GM20000 (cell line): ENCODE measurements at regions not wholly inside any gene's neighbourhood (a gene's known extent, or its start where the extent isn't known, plus 50 kb on each side); places are given as distances from the start of the nearest gene placed in this dataset.
A peak's percentile ranks its signal among the peaks of the same experiment; 100 is the strongest.

ENCODE experiments used
- DNase-seq: peaks from one replicate; pipeline ENCODE4 v3.0.0; 2012; ENCODE audit warnings: low spot score
- TF ChIP-seq, protein P1 (sequence below): IDR thresholded peaks from 2 replicates; pipeline ENCODE4 v1.5.1; 2012; ENCODE audit warnings: mild to moderate bottlenecking, control low read depth; ENCODE audit errors: extremely low read depth, missing control alignments

DNA sequence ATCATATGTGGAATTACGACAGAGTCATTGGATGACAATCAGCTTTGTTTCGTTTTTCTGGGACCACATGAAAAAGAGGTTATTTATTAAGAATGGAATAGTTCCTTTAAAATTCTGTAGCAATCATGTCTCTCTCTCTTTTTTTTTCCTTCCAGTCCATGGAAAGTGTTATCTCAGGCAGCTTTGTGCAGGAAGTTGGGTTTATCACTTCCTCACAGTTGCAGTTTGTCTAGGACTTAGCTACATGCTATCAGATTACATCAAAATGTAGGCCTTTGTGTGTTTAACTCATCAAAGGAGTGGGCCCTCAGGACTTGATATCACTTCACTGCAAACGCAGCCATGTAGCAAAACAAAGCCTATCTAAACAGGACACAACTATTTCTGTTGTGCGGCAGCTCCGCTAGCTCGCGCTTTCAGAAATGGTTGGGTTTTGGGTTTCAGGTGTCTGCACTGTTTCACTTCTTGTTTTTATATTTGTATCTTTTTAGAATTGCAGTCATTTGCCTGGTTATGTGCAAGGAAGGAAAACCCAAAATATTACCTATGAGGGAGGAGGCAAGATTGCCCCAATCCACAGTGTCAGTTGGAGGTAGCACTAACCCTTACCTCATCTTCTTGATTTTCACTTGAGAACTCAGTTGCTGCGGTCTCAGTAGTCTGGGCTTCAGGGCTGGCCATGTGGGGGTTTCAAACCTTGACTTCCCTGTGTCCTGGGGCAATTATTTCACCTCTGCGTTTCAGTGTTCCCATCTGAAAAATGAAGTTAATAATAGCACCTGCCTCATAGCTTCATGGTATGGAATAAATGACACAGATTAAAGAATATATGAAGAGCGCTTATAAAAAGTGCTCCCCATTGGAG, 66.7 kb downstream of the HHEX start:
- TF ChIP-seq, protein P1, sequence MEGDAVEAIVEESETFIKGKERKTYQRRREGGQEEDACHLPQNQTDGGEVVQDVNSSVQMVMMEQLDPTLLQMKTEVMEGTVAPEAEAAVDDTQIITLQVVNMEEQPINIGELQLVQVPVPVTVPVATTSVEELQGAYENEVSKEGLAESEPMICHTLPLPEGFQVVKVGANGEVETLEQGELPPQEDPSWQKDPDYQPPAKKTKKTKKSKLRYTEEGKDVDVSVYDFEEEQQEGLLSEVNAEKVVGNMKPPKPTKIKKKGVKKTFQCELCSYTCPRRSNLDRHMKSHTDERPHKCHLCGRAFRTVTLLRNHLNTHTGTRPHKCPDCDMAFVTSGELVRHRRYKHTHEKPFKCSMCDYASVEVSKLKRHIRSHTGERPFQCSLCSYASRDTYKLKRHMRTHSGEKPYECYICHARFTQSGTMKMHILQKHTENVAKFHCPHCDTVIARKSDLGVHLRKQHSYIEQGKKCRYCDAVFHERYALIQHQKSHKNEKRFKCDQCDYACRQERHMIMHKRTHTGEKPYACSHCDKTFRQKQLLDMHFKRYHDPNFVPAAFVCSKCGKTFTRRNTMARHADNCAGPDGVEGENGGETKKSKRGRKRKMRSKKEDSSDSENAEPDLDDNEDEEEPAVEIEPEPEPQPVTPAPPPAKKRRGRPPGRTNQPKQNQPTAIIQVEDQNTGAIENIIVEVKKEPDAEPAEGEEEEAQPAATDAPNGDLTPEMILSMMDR = no peak
- DNase-seq = peak; percentile 71

DNA sequence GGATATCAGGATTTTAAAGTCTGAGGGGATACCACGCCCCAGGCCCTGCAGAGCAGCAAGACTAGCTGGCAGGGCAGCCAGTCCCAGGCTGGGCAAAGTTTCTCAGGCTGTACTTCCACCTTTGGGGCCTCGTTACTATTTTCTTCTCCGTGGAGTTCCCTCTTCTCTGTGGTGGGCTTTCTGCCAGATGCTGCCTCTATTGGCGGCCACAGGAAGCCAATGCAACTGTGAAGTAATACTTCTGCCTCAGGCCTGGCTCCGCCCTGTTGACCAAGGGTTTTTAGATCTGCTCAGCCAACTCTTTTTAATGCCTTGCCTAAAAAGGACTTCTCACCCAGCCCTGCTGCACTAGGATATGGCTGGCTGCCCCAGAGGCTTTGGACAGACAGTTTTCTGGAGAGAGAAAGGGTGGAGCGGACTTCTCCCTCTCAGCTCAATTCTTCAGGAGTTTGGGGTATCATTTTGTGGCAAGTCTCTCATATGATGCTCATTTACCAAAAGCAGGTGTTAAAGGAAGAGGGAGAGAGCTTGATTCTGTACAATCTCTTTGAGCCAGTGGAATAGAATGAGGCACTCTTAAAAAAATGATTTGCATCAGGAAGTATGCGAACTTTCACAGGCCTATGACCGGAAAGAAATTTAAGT, 67.4 kb downstream of the HHEX start:
- TF ChIP-seq, protein P1 = no peak

DNA sequence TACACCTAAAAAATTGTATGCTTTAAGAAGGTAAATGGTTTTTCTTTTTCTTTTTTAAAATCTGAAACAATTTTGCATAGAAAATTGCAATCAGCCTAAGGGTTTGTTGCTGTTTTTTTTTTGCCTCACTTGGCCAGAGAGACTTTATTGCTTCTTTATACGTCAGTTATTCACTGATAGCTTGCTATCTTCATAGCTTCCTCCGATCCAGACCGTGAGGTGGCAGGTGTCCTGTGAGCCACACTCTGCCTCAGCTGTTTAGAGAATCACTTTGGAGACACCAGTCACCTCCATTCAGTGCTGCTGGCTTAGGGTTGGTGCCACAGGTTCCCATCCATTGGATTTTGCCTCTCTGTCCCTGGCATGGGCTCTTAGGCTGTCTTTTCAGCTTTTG, 68.0 kb downstream of the HHEX start:
- no peak for DNase-seq

More for the DNA sequence above, 67.4 kb downstream of the HHEX start:
- peak; percentile 73 for DNase-seq

DNA sequence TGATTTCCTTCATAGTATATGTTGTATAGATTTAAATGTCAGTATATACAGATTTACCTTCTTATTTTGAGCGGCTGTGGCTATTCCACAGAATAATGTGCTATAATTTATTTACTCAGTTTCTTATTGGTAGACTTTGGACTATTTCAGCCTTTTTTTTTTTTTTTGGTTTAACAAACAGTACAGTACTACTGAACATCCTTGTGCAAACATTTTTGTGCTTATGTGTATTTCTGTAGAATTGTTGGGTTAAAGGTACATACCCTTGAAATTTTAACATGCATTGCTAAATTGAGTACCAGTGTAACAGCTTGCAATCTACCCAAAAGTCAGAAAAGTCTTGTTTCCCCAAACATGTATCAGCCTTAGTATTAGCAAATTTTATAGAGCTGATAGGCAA, 68.8 kb downstream of the HHEX start:
- TF ChIP-seq, protein P1 = no peak

More for the DNA sequence above, 68.0 kb downstream of the HHEX start:
- TF ChIP-seq, protein P1 = no peak

DNA sequence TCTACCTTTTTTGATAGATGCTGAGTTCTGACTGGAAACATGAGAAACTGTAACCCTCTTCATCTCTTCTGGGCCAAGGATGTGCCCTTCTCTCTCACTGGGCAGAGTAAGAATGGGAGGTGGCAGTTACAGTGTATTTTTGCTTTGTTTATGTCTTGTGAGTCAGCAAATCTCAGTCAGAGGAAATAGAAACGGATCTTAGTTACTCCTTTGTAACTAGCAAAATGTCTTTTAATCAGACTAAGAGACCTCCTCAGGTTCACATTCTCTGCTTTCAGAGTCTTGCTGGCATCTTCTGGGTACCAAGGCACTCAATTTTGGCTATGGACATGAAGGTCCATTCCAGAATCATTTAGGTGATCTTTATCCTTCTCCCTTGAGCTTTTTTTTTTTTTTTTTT, 70.9 kb downstream of the HHEX start:
- TF ChIP-seq, protein P1 = no peak
- no peak for DNase-seq

More for the DNA sequence above, 68.8 kb downstream of the HHEX start:
- no peak for DNase-seq

DNA sequence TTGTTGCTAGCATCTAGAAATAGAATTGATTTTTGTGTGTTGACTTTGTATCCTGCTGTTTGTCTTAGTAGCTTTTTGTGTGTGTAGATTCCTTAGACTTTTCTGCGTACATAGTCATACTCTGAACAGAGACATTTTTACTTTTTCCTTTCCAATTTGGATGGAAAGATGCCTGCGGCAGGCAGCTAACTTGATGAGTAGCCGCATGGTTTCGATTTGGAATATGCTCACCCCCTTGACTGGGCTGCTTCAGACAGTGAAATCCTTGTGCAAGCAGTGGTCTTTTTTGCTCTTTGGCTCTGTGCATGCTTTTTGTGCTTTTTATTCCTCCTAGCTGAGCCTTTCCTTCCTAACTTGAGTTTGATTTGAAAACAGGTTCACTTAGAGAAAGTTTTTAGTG, 71.8 kb downstream of the HHEX start:
- TF ChIP-seq, protein P1 = no peak
- no peak for DNase-seq

DNA sequence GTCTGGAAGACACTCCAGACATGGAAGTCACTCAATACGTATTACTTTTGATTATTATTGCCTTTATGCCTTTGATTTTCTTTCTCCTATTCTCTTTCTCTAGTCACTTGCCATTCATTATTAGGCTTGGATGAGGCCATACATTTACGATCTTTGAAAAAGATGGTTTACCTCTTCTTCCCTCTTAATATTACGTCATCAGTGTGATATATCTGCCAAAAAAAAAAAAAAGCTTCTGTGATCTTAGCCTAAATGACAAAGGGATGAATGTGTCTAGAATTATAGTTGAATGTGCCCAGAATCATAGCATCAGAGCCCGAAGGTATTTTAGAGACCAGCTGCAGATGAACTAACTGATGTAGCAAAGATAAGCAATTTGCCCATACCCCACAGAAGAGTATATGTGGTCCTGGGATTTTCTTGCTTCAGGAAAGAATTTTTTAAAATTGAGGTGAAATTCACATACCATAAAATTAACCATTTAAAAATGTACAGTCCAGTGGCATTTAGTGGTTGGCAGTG, 73.9 kb downstream of the HHEX start:
- no peak for DNase-seq
- TF ChIP-seq, protein P1 = no peak
